B cell (primary cell): ENCODE measurements at regions not wholly inside any gene's neighbourhood (a gene's known extent, or its start where the extent isn't known, plus 50 kb on each side); places are given as distances from the start of the nearest gene placed in this dataset.

Source experiments
- ATAC-seq: fragments of 200-7000 bp; cut with Tn5 transposase; one replicate; pipeline ENCODE4 v1.10.0; 2021; ENCODE audit warnings: low read depth, mild to moderate bottlenecking, moderate number of reproducible peaks, moderate library complexity
- CTCF ChIA-PET: fragments of 350-600 bp; sonication (Branson Sonifier 250); formaldehyde crosslinking; loops from one replicate; lab custom pipeline; 2021; ENCODE audit warnings: antibody characterized with exemption, inconsistent platforms; lab: Charles Lee
- POLR2A ChIA-PET: fragments of 350-600 bp; sonication (Branson Sonifier 250); formaldehyde crosslinking; loops from one replicate; lab custom pipeline; 2021; ENCODE audit warnings: antibody characterized with exemption; lab: Charles Lee
- DNase-seq: peaks from one replicate; pipeline ENCODE4 v3.0.0; 2013
- H2AFZ ChIP-seq: 2 replicates; pipeline ENCODE4 v1.6.1; 2012; ENCODE audit warnings: mild to moderate bottlenecking, low read depth, low read length; ENCODE audit not compliant: insufficient read depth, poor library complexity, severe bottlenecking
- H3K27ac ChIP-seq, 2 donors: 1 replicate in 1 of 2; 2 replicates in 1 of 2; pipeline ENCODE4 v1.5.1; 2012 to 2013; ENCODE audit warnings: low read length in 2 of 2, mild to moderate bottlenecking in 2 of 2, moderate library complexity in 1 of 2
- H3K27me3 ChIP-seq, 4 experiments: fragments of 200-600 bp in 1 of 4; sonication (generic) in 1 of 4; replicated peaks in 1 of 4; 1 replicate in 2 of 4; 2 replicates in 2 of 4; pipeline versions ENCODE4 v1.6.1 to v1.7.0; 2013 to 2016; ENCODE audit warnings: low read length in 3 of 4, mild to moderate bottlenecking in 2 of 4, mixed read lengths in 1 of 4, moderate library complexity in 1 of 4; ENCODE audit not compliant: insufficient read depth in 4 of 4, control insufficient read depth in 3 of 4; ENCODE audit errors: control extremely low read depth in 1 of 4
- H3K36me3 ChIP-seq, 2 experiments: replicated peaks in 1 of 2; 1 replicate in 1 of 2; 2 replicates in 1 of 2; pipeline versions ENCODE4 v1.6.1 to v1.7.1; 2013; ENCODE audit warnings: low read length in 1 of 2; ENCODE audit not compliant: insufficient read depth in 2 of 2, control insufficient read depth in 1 of 2; ENCODE audit errors: control extremely low read depth in 1 of 2, extremely low read depth in 1 of 2
- H3K4me1 ChIP-seq, 2 donors: fragments of 200-600 bp in 1 of 2; sonication (generic) in 1 of 2; 1 replicate in 1 of 2; 2 replicates in 1 of 2; pipeline versions ENCODE4 v1.5.1 to v1.6.1; 2013 to 2017; ENCODE audit warnings: low read length in 2 of 2; ENCODE audit not compliant: control insufficient read depth in 2 of 2, insufficient read depth in 2 of 2
- H3K4me2 ChIP-seq: replicated peaks from 2 replicates; pipeline ENCODE3; 2012; ENCODE audit warnings: mild to moderate bottlenecking, low read depth, low read length; ENCODE audit not compliant: poor library complexity, severe bottlenecking
- H3K4me3 ChIP-seq, 5 experiments: fragments of 200-600 bp in 1 of 5; sonication (generic) in 1 of 5; 1 replicate in 3 of 5; 2 replicates in 2 of 5; pipeline versions ENCODE4 v1.5.1 to v1.7.0; 2011 to 2016; ENCODE audit warnings: low read length in 4 of 5, mild to moderate bottlenecking in 4 of 5, low read depth in 2 of 5, control low read depth in 1 of 5, moderate library complexity in 1 of 5; ENCODE audit not compliant: insufficient read depth in 1 of 5; ENCODE audit errors: control extremely low read depth in 1 of 5, extremely low read depth in 1 of 5
- H3K79me2 ChIP-seq: fragments of 200-600 bp; sonication (generic); one replicate; pipeline ENCODE4 v1.6.0; 2016; ENCODE audit warnings: low read length; ENCODE audit not compliant: control insufficient read depth, insufficient read depth
- H3K9ac ChIP-seq: fragments of 200-600 bp; sonication (generic); 2 replicates; pipeline ENCODE4 v1.6.1; 2017; ENCODE audit warnings: mild to moderate bottlenecking, low read length, moderate library complexity
- H3K9me3 ChIP-seq, 3 donors: one replicate each; pipeline versions ENCODE4 v1.6.1 to v1.7.1; 2013; ENCODE audit warnings: low read length in 2 of 3; ENCODE audit not compliant: control insufficient read depth in 2 of 3, insufficient read depth in 1 of 3; ENCODE audit errors: control extremely low read depth in 1 of 3
- H4K20me1 ChIP-seq: 2 replicates; pipeline ENCODE4 v1.6.0; 2012; ENCODE audit warnings: mild to moderate bottlenecking, low read length; ENCODE audit not compliant: insufficient read depth, control insufficient read depth, poor library complexity, severe bottlenecking
- H3K27ac Mint-ChIP-seq: one replicate; pipeline ENCODE4 v1.8.0; 2021; ENCODE audit warnings: mixed read lengths
- H3K27me3 Mint-ChIP-seq: one replicate; pipeline ENCODE4 v1.8.0; 2021; ENCODE audit warnings: mixed read lengths
- H3K4me1 Mint-ChIP-seq: one replicate; pipeline ENCODE4 v1.8.0; 2021; ENCODE audit warnings: mixed read lengths
- H3K4me3 Mint-ChIP-seq: one replicate; pipeline ENCODE4 v1.8.0; 2021; ENCODE audit warnings: mixed read lengths
- H3K9me3 Mint-ChIP-seq: one replicate; pipeline ENCODE4 v1.8.0; 2022; ENCODE audit warnings: mixed read lengths; ENCODE audit not compliant: insufficient read depth
- CTCF ChIP-seq: fragments of 200-600 bp; IDR thresholded peaks from one replicate; pipeline ENCODE4 v1.8.0; 2022; ENCODE audit warnings: antibody characterized with exemption, mild to moderate bottlenecking
- EZH2 ChIP-seq: IDR thresholded peaks from 2 replicates; pipeline ENCODE4 v1.6.1; 2012; ENCODE audit warnings: borderline replicate concordance, low read depth, mild to moderate bottlenecking, moderate library complexity, low read length; ENCODE audit not compliant: insufficient read depth, poor library complexity, severe bottlenecking
- WGBS: methylation state at CpG from one replicate; pipeline ENCODE4 v1.1.5; 2013; ENCODE audit warnings: missing lambda C conversion rate; ENCODE audit not compliant: insufficient coverage; 5-methylcytosine and 5-hydroxymethylcytosine counted together
- intact Hi-C: fragments of 100-400 bp; cut with micrococcal nuclease; formaldehyde crosslinking; loops from one replicate; pipeline ENCODE4 v1.10.0; 2022

- Mint-ChIP-seq H3K27me3 (peaks cover 4% of the 10 kb centered on the region), H3K4me3 (no peak overlapping the region), H3K9me3 (no peaks in the 10 kb centered on the region), H3K4me1 (no peaks in the 10 kb centered on the region), H3K27ac (no peak overlapping the region)
- no peaks in the 10 kb centered on the region for H4K20me1 ChIP-seq
- H3K27me3 ChIP-seq, result peaks cover 0 to 4% (median 0%) of the 10 kb centered on the region in 4 experiments
- no peaks in the 10 kb centered on the region for H3K4me1 ChIP-seq
- TF ChIP-seq EZH2 (no peak), CTCF (peak; percentile 92)
- no peak overlapping the region for H3K4me2 ChIP-seq
- DNase-seq (peak; percentile 37), ATAC-seq (peak; percentile 33)
- intact Hi-C loops, result loop anchor here (1.0 to 5.0 kb wide), 4 partner anchors 276 to 740 kb away; partner anchors contain the start of gene MYO1B
- ChIA-PET CTCF (interaction anchor here (0.6 to 5.6 kb wide), 23 partner anchors 8 to 737 kb away, joined by 3 to 119 read pairs (median 4); no protein-coding TSS in a partner anchor), POLR2A (no interaction called here)
- H3K27ac ChIP-seq, result no peak overlapping the region
- no peak overlapping the region for H2AFZ ChIP-seq
- H3K4me3 ChIP-seq, result no peak overlapping the region
- no peaks in the 10 kb centered on the region for H3K79me2 ChIP-seq
- H3K9me3 ChIP-seq, result no peaks in the 10 kb centered on the region
- no CpG with 5 or more reads among the region's 1 CpG for WGBS
- no peak overlapping the region for H3K9ac ChIP-seq
- no peaks in the 10 kb centered on the region for H3K36me3 ChIP-seq
Measured at GRCh38 chr2:191521608-191522208, 156.2 kb upstream of the NABP1 start.

- Histone ChIP-seq H3K27ac (no peak overlapping the region), H3K79me2 (no peaks in the 10 kb centered on the region), H2AFZ (no peak overlapping the region), H3K27me3 (peaks cover 0 to 4% (median 0%) of the 10 kb centered on the region in 4 experiments), H4K20me1 (no peaks in the 10 kb centered on the region), H3K4me3 (no peak overlapping the region), H3K36me3 (no peaks in the 10 kb centered on the region), H3K9ac (no peak overlapping the region), H3K4me2 (no peak overlapping the region), H3K9me3 (no peaks in the 10 kb centered on the region), H3K4me1 (no peaks in the 10 kb centered on the region)
- no peak for DNase-seq
- ATAC-seq, result no peak
- WGBS, result 98% methylated on average over 6 of the region's 7 CpGs
- intact Hi-C loops, result loop anchor here (5.0 kb wide), 1 partner anchor 290 kb away; no protein-coding TSS in a partner anchor
- peaks cover 8% of the 10 kb centered on the region for H3K27me3 Mint-ChIP-seq
- H3K4me3 Mint-ChIP-seq, result no peak overlapping the region
- TF ChIP-seq EZH2, result no peak
- H3K4me1 Mint-ChIP-seq, result no peaks in the 10 kb centered on the region
- ChIA-PET POLR2A (no interaction called here), CTCF (interaction anchor here (0.9 to 5.6 kb wide), 14 partner anchors 10 to 738 kb away, joined by 3 to 119 read pairs (median 4); no protein-coding TSS in a partner anchor)
- no peaks in the 10 kb centered on the region for H3K9me3 Mint-ChIP-seq
- no peak overlapping the region for H3K27ac Mint-ChIP-seq
Measured at GRCh38 chr2:191522478-191523120, 155.3 kb upstream of the NABP1 start.
